Posterior cingulate gyrus (tissue), 11 donors: ENCODE measurements at regions not wholly inside any gene's neighbourhood (a gene's known extent, or its start where the extent isn't known, plus 50 kb on each side); places are given as distances from the start of the nearest gene placed in this dataset.
"Not testable (repeated sequence)": the region's sequence is repeated elsewhere in the genome, so short reads cannot be mapped to it uniquely, and the experiment has no call there.

Experiments
- DNase-seq, 10 donors: peaks; one replicate each; pipeline versions ENCODE4 v3.0.0 to v3.0.0-alpha.2; 2020 to 2021; ENCODE audit warnings: mixed read lengths in 3 of 10
- intact Hi-C: fragments of 100-400 bp; cut with DNase I; formaldehyde crosslinking; loops from one replicate; pipeline ENCODE4 v1.15.1; 2023

DNA sequence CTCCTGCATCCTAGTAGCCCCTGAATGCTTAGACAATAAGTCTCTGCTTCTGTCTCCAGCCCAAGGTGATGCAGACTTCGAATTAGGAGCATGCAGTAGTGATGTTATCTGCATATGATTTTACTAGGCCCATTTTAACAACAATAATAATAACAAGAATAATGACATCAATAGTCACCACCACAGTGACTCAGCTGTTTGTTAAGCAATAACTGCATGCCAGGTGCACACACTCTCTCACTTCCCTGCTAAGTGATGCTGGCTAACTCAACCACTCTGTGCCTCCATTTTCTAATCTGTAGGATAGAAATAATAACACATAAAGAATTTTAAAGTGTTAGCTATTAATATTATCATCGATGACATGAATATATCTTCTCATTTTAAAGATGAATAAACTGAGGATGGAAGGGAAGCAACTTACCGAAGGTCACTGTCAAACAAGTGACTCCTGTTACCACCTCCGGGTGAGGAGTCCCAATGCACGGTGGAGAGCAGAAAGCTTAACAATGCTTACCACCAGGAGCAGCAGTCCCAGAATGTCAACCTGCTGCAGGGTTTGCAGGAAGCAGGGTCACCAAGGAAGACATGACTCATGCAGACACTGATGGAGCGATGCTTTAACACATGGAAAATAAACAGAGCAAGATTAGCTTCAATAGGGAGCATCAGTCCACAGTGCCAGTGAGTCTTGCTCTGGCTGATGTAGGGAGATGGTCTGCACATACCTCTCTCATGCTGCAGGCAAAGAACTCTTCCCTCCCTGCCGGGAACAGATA, 290.2 kb downstream of the SPATA17 start:
- intact Hi-C loops = no loop called here
- no peak for DNase-seq

DNA sequence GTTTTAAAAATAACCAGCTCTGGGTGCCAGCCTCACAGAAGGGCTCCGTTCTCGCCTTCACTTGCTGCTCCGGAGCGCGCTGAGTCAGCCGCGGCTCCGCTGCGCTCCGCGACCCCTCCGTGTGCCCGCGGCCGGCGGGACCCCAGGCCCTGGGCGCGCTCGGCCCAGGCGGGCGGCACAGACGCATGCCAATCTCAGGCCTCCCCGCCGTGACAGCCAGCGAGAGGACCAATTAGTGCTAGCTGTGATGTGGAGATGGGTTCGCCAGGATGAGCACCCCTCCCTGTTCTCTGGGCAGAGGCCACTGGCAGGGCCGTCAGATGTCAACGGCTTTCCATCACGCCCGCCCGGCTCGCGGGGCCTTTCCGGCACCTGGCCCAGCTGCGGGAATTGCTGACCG, 293.8 kb downstream of the SPATA17 start:
- peak in 3 of 10 donors; percentile 9 to 84 (median 74) for DNase-seq
- intact Hi-C loops = no loop called here

DNA sequence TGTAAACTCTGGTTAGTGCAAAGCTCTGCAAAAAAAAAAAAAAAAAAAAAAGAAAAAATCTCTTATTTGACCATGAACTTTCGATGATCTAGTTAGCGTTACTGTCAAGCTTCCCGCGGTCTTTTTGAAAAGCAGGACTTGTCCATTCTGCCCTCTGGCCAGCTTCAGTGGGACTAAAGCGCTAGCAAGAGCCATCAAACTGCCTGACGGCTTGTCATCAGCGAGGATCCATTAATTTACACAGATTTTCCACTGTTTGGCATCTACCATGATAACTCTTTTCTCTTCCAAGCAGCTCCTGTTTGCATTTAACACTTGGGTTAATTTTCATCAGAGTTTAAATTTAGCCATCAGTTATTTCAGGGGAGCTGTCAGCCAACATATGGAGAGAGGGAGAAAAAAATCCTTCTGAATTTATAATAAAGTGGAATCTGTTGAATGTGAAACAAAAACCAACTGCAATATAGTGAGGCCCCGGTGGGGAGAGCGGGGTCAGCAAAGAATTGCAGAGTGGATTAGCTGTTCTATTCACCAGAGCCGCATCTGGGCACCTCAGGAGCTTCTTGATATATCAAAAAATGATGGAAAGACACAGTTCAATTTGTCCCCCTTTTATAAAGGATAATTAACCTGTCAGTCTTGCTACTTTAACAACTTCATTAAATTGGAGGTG, 298.2 kb downstream of the SPATA17 start:
- DNase-seq = no peak
- intact Hi-C loops = no loop called here

DNA sequence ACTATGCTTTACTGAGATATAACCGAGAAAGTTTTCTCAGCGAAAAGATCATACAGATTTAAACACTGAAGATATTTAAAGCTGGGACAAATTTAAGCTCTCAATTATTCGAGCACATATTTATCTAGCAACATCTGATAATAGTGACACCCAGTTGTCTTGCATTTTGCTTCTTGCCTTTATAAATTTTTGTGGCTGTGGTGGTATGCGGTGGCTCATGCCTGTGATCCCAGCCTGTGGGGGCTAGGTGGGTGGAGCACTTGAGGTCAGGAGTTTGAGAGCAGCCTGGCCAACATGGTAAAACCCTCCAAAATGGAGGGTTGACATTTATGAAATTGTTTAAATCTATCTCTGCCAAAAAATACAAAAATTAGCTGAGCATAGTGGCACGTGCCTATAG, 312.2 kb downstream of the SPATA17 start:
- intact Hi-C loops = no loop called here
- DNase-seq = no peak

DNA sequence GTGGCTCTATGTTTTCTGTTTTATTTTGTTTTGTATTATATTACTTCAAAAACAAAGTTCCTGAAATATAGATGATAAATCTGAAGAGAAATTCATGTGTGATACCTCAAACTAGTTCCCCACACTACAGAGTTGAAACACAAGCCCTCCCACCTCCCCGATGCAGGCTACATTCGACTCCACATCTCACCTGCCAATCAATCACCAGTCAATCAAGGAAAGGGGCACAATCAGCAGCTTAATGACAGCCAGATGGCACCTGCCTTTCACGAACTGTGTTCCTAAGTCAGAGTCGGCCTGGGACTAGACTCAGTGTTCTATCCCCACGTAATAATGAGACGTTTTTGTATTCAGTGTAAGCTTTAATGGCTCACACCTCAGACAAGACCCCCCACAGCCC, 313.4 kb downstream of the SPATA17 start:
- intact Hi-C loops = no loop called here
- no peak for DNase-seq

DNA sequence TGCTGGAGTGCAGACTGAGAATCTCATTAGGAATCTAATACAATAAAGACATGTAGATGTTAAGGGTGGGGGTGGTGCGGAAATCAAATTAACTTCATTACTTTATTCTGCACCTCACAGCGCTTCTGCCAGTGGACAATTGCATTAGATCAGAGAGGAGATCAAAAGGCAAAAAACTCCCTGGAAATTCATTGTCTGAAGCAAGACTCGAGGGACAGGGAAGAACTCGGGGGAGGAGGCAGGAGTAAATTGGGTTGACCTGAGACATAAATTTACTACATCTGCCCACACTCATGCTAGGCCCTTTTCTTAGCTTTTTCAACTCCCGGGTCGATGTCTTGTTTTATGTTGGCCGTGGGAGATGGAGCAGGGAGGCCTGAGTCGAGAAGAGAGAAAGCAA, 315.4 kb downstream of the SPATA17 start:
- DNase-seq = no peak
- intact Hi-C loops = no loop called here

DNA sequence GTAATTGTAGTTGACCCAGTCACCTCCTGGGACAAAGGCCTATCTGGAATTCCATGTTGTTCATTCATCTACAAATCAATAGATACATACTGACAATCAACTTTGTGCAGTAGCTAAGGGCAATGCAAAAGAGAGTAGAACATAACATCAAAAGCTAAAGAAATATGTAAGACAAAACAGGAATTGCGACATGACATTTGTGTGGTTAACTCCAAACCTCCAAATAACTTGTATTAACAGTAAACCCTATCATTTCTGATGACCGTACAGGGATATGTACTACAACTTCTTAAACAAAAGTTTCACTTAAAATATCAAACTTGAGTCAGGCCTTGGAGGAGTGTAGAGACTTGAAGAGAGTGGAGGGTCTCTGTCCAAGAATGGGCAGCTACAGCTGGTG, 317.6 kb downstream of the SPATA17 start:
- DNase-seq = no peak
- intact Hi-C loops = no loop called here

DNA sequence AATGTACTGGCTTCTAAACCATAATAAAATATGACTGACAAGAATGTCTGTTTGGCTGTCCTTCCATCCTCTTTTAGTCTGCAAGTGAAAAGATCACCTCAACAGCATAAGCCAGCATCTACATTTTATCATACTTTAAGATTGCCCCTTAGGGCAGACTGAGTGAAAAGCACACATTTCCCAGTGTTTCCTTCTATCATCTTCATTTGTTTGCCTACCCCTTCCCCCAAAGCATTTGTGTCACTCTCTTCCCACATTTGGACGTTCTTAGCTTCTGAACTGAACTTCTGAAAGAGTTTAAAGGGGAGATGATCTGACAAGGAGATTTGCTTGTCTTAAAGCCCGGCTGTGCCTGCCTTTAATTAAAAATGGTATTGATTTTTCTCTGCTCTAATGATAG, 322.2 kb downstream of the SPATA17 start:
- DNase-seq = no peak
- intact Hi-C loops = no loop called here

DNA sequence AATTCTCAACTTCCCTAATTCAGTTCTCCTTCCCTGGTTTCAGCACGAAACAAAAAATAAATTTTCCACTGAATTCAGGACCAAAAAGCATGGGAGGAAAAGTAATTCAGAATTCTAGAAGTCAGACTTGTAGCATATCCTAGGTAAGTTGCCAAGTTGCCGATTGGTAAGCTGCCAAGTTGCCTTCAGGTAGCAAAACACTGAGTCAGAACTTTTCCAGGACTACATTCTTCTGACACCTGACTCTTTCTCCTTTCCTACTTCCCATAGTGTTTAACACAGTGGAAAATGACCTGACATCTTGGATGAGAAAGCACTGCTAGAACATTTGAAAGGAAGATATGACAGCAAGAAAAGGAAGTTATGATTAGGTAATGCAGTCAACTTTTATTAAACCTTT, 322.8 kb downstream of the SPATA17 start:
- intact Hi-C loops = no loop called here
- no peak for DNase-seq

DNA sequence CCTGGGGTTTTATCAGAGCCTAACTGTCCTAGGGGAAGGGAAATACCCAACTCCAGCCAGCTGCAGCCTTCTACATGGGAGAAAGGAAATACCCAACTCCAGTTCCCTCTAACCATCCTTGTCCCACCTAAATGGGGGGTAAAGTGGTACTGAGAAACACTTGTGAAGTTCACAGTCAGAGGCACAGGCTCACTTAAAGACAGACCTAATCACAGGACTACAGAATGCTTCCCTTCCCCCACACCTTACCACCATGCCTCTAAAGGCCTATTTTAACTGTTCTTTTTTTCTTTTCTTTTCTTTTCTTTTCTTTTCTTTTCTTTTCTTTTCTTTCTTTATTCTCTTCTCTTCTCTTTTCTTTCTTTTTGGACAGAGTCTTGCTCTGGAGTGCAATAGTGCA, 324.6 kb downstream of the SPATA17 start:
- intact Hi-C loops = no loop called here
- no peak for DNase-seq

DNA sequence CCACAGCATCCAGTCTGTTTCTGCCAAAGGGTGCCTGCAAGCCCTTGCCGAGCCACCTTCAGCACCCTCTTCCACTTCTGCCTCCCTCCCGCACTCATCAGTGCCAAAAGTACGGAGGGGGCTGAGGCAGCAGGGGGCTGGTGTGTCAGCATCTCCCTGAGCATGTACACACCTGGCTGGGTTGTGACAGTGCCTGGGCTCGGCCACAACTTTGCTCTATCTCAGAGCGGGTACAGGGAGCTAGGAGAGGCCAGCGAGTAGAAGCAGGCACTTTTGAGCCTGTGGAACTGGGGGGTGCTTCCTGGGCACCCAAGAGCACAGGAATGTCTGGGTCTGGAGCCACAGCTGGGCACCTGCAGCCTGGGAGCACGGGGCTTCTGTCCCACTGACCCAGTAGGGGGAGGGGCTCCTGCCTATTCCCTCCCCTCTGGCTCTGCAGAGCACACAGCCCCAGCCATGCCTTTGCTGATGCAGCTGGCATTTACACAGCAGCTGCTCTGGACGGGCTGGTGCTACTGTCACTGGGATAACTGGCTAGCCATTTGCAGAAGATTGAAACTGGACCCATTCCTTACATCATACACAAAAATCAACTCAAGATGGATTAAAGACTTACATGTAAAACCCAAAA, 319.8 kb upstream of the RRP15 start:
- DNase-seq = no peak
- intact Hi-C loops = no loop called here

DNA sequence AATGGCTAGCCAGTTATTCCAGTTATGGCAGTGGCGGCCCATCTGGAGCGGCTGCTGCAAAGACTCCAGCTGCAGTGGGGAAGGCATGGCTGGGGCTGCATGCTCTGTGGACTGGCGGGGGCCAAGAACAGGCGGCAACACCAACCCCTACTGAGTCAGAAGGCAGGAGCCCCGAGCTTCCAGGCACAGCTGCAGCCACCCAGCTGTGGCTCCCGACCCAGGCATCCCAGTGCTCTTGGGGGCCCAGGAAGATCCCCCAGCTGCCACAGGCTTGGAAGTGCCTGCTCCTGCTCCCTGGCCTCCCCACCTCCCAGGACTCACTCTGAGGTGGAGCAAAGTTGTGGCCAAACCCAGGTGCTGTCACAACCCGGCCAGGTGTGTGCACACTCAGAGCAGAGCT, 317.0 kb upstream of the RRP15 start:
- intact Hi-C loops = no loop called here
- peak in 1 of 10 donors; percentile 80 for DNase-seq

DNA sequence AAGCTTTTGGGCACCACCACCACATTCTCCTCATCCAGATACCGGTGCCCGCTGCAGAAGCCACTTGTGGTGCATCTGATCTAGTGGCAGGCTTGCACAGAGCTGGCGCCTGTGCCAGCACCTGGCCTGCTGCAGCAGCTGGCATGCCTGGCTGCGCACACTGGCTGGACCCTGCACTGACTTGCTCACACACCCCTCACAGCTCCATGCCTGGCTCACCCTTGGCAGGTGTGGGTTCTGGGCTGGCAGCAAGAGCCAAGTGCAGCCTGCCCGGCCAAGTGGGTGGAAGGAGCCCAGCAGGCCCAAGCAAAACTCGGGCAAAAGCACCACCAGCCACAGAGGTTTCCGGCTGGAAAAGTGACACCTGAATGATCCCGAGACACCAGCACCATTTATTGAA, 315.7 kb upstream of the RRP15 start:
- peak in 1 of 10 donors; percentile 78 for DNase-seq
- intact Hi-C loops = no loop called here

DNA sequence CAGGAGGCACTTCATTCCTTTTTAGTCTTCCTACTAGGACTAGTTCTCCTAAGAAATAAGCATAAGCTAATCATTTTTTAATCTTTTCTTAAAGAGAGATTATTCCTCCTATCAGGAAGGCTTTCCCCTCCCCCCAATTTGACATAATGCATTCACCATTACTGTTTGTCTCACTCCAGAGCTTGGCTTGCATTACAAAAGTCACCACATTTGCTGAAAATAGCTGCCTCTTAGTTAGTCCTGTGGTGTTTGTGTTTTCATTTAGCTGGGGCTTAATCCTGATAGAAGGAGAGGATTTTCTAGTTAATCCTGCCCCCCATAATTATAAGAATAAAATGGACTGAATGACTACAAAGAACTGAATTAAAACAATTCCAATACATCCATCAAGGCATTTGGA, 307.1 kb upstream of the RRP15 start:
- intact Hi-C loops = no loop called here
- no peak for DNase-seq

DNA sequence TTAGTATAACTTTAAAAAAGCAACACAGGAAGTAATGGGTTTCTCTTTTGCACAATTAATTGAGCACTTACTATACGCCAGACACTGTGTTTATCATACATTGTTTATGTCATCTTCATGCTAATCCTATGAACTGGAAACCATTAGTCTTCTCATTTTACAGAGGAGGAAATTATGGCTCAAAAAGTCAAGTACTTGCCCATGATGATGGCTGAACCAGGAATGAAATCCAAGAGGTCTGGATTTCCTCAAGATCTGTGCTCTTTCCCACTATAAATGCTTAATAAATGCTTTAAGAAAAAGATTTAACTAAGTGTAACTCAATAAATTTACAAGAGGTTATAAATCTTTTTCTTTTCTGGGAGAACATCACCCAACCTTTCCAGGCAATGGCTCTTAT, 303.7 kb upstream of the RRP15 start:
- no peak for DNase-seq
- intact Hi-C loops = no loop called here

DNA sequence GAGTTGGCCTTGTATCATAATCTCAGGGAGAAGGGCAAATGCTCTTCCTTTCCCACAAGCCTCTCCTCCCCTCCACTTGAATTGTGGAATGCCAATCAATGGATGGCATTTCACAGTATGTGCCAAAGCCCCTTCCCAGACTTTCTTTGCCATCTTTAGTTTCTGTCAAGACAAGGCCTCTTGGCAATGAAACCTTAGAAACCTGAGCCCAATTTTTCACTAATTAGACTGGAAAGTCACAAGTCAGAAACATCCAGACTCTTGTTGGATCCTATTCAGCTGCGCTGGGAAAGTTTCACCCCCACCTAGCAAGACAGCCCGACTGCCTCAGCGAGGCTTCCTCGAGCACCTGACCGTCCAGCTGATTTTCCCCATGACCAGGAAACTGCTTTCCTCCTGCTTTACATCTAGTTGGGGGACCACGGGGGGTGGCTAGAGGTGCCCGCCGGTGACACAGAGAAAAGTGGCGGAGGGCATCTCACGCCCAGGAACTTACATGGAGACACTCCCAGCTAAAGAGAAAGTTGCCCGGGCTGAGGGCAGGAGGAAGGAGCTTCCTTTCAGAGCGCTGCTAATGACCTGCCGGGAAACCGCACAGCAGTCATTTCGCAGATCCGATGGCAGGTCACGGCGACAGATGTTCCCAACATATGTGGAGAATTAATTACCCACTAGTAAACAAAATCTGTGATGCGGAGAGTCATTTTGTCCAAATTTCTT, 302.6 kb upstream of the RRP15 start:
- intact Hi-C loops = no loop called here
- DNase-seq = no peak

DNA sequence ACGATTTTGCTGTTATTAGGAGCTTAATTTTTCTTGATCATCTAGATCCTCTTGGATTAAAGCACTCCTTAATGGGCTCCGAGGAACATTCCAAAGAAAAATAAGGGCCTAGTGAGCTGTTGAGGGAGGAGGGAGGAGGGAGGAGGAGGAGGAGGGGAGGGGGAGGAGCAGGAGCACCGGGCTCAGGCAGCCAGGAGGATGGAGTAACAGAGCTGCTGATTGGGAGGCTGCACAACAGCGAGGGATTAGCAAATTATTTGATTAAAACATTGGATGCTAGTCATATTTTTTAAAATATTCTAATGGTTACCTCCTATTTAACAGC, 302.1 kb upstream of the RRP15 start:
- intact Hi-C loops = no loop called here
- no peak for DNase-seq

DNA sequence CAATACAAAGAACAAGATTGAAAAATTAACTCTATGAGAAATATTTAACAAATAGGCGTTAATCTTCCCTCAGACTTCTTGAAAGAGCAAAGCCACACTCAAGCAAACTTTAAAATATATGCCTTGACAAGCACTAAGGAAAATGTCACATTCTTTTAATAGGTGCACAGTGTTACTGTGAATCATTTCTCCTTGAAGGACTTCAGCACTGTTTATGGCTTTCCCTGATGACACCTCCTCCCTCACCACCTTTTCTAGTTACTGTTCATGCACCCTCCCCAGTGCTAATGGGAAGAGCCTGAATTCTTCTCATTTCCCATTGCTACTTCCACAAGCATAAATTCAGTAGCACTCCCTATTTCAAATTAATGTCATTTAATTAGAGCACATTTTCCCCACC, 299.5 kb upstream of the RRP15 start:
- intact Hi-C loops = no loop called here

DNA sequence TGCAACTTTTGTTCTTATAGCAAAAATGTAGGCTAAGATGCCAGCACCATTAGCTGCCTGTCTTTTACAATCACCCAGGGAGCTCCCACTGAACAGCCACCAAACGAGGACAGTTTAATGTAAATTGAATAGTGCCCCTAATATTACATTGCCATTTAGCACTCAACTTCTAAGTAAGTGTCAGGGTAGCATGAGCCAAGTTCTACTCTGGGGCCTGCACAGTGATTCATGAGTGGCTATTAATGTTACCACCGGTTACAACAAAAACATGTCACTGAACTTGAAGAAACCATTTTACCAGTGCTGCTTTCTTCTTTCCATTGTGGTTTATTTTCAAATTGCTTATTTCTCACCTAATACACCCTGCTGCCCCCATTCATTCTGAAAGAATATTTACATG, 295.6 kb upstream of the RRP15 start:
- DNase-seq = no peak

More for the DNA sequence above, 299.5 kb upstream of the RRP15 start:
- DNase-seq = no peak

DNA sequence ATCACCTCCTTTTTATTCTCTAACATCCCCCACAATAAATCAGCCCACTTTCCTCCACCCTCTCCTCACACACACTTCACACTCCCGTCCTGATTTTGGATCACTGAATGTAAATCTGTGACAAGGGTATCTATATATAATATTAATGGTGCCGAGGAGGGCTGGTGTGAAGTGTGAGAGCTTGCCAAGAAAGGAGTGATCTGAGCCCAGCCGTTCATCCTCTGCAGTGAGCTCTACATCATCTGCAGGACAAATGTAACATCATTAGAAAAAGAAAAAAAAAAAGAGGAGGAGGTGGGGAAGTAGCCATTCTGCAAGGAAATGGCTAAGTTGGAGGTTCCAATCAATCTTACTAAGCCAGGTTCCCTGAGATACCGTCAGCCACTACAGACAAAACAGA, 291.7 kb upstream of the RRP15 start:
- intact Hi-C loops = no loop called here
- no peak for DNase-seq

More for the DNA sequence above, 295.6 kb upstream of the RRP15 start:
- intact Hi-C loops = no loop called here

DNA sequence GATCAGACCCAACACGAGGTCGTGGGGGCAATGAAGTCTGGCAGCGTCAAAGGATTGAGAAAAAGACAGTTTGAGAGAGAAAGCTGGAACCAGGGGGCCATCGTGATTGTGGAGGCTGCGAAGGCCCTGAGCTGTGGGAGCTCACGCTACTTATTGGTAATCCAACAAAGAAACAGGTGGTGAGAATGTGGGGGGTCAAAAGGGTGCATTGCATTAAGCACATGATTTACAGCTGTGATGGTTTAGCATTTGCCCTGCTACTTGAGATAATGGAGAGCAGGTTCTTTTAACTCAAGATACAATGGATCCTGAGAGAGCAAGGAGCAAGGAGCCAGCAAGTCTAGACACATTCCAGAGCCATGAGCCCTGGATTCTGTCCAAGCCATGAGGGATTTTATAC, 276.8 kb upstream of the RRP15 start:
- DNase-seq, intact Hi-C loops: not testable (repeated sequence)
